WTC11 (cell line): ENCODE measurements at regions not wholly inside any gene's neighbourhood (a gene's known extent, or its start where the extent isn't known, plus 50 kb on each side); places are given as distances from the start of the nearest gene placed in this dataset.

Source experiments
- ATAC-seq: fragments of 200-7000 bp; cut with Tn5 transposase; 2 replicates; pipeline ENCODE4 v1.10.0; 2021; ENCODE audit warnings: mild to moderate bottlenecking, moderate library complexity
- CTCF ChIA-PET: fragments of 300-600 bp; sonication (Branson Sonifier 250); formaldehyde crosslinking; loops from one replicate; lab custom pipeline; 2021; ENCODE audit warnings: antibody characterized with exemption; lab: Charles Lee
- POLR2A ChIA-PET: fragments of 350-600 bp; sonication (Branson Sonifier 250); formaldehyde crosslinking; loops from one replicate; lab custom pipeline; 2021; ENCODE audit warnings: antibody characterized with exemption; lab: Charles Lee
- DNase-seq: peaks from one replicate; pipeline ENCODE4 v3.0.0; 2021; ENCODE audit warnings: low spot score
- H3K27ac Mint-ChIP-seq: 2 replicates; pipeline ENCODE4 v1.8.0; 2021; ENCODE audit warnings: mixed read lengths
- H3K27me3 Mint-ChIP-seq: 2 replicates; pipeline ENCODE4 v1.8.0; 2021; ENCODE audit warnings: low read depth, mild to moderate bottlenecking, moderate library complexity, mixed read lengths
- H3K36me3 Mint-ChIP-seq: 2 replicates; pipeline ENCODE4 v1.8.0; 2021; ENCODE audit warnings: mixed read lengths
- H3K4me1 Mint-ChIP-seq: 2 replicates; pipeline ENCODE4 v1.8.0; 2022; ENCODE audit warnings: mixed read lengths
- H3K4me3 Mint-ChIP-seq: 2 replicates; pipeline ENCODE4 v1.8.0; 2021; ENCODE audit warnings: mild to moderate bottlenecking, moderate library complexity, mixed read lengths
- H3K9me3 Mint-ChIP-seq: 2 replicates; pipeline ENCODE4 v1.8.0; 2021; ENCODE audit warnings: mixed read lengths
- CTCF ChIP-seq: fragments of 200-600 bp; IDR thresholded peaks from 2 replicates; pipeline ENCODE4 v1.8.0; 2022; ENCODE audit warnings: antibody characterized with exemption
- ELF4 ChIP-seq: sonication (generic); formaldehyde crosslinking; IDR thresholded peaks from 2 replicates; pipeline ENCODE4 v1.8.1; 2022; ENCODE audit warnings: low read depth, mild to moderate bottlenecking, moderate library complexity, missing genetic modification reagents
- GRHL2 ChIP-seq: fragments of 250-450 bp; sonication (Bioruptor Pico); IDR thresholded peaks from 2 replicates; pipeline ENCODE4 v1.8.0; 2022; ENCODE audit warnings: mild to moderate bottlenecking, moderate library complexity; ENCODE audit not compliant: insufficient replicate concordance, severe bottlenecking
- IRF2 ChIP-seq: sonication (generic); formaldehyde crosslinking; IDR thresholded peaks from 2 replicates; pipeline ENCODE4 v1.8.0; 2022; ENCODE audit warnings: low read depth, missing genetic modification reagents, borderline replicate concordance
- NR3C1 ChIP-seq: sonication (generic); formaldehyde crosslinking; conservative IDR thresholded peaks from 2 replicates; pipeline ENCODE4 v1.8.1; 2023; ENCODE audit warnings: low read depth, mild to moderate bottlenecking, missing genetic modification reagents
- SP1 ChIP-seq: sonication (generic); formaldehyde crosslinking; conservative IDR thresholded peaks from 2 replicates; pipeline ENCODE4 v1.8.1; 2022; ENCODE audit warnings: missing genetic modification reagents
- TEAD1 ChIP-seq: sonication (generic); formaldehyde crosslinking; IDR thresholded peaks from 2 replicates; pipeline ENCODE4 v1.8.0; 2022; ENCODE audit warnings: mild to moderate bottlenecking, missing genetic modification reagents
- ZNF121 ChIP-seq: sonication (generic); formaldehyde crosslinking; IDR thresholded peaks from 2 replicates; pipeline ENCODE4 v1.8.0; 2023; ENCODE audit warnings: missing genetic modification reagents
- ZNF138 ChIP-seq: sonication (generic); formaldehyde crosslinking; conservative IDR thresholded peaks from 2 replicates; pipeline ENCODE4 v1.8.1; 2022; ENCODE audit warnings: mild to moderate bottlenecking, moderate library complexity, missing genetic modification reagents
- ZNF232 ChIP-seq: sonication (generic); formaldehyde crosslinking; IDR thresholded peaks from 2 replicates; pipeline ENCODE4 v1.8.0; 2022; ENCODE audit warnings: mild to moderate bottlenecking, missing genetic modification reagents
- ZNF263 ChIP-seq: sonication (generic); formaldehyde crosslinking; IDR thresholded peaks from 2 replicates; pipeline ENCODE4 v1.8.1; 2022; ENCODE audit warnings: low read depth, mild to moderate bottlenecking, moderate library complexity, missing genetic modification reagents
- ZNF416 ChIP-seq: fragments of 250-450 bp; sonication (Bioruptor Pico); IDR thresholded peaks from 2 replicates; pipeline ENCODE4 v1.9.0; 2021; ENCODE audit warnings: mild to moderate bottlenecking, inconsistent platforms
- ZNF423 ChIP-seq: fragments of 250-450 bp; sonication (Bioruptor Pico); IDR thresholded peaks from 2 replicates; pipeline ENCODE4 v2.1.2; 2022; ENCODE audit warnings: mild to moderate bottlenecking, moderate library complexity
- ZNF512 ChIP-seq: sonication (generic); formaldehyde crosslinking; IDR thresholded peaks from 2 replicates; pipeline ENCODE4 v1.8.1; 2022; ENCODE audit warnings: missing genetic modification reagents, borderline replicate concordance
- ZSCAN18 ChIP-seq: fragments of 250-450 bp; sonication (Bioruptor Pico); IDR thresholded peaks from 2 replicates; pipeline ENCODE4 v2.1.2; 2022; ENCODE audit warnings: mild to moderate bottlenecking, moderate library complexity
- TF ChIP-seq, protein P1 (sequence below): sonication (generic); formaldehyde crosslinking; IDR thresholded peaks from 2 replicates; pipeline ENCODE4 v1.8.0; 2022; ENCODE audit warnings: missing genetic modification reagents
- TF ChIP-seq, protein P2 (sequence below): sonication (generic); formaldehyde crosslinking; conservative IDR thresholded peaks from 2 replicates; pipeline ENCODE4 v1.8.1; 2023; ENCODE audit warnings: mild to moderate bottlenecking, low read depth, missing genetic modification reagents, moderate library complexity
- TF ChIP-seq, protein P3 (sequence below): sonication (generic); formaldehyde crosslinking; IDR thresholded peaks from 2 replicates; pipeline ENCODE4 v1.8.1; 2022; ENCODE audit warnings: low read depth, missing genetic modification reagents, borderline replicate concordance

GRCh38 chr10:36053775-36054174 is 411.7 kb upstream of the FZD8 start:
- ATAC-seq (no peak), DNase-seq (no peak)
- ChIA-PET CTCF (interaction anchor here (0.7 kb wide), 1 partner anchor 22 kb away, joined by 3 read pairs; no protein-coding TSS in a partner anchor), POLR2A (no interaction called here)
- Mint-ChIP-seq H3K4me1 (peaks cover 6% of the 10 kb centered on the region), H3K27ac (no peak overlapping the region), H3K36me3 (no peaks in the 10 kb centered on the region), H3K4me3 (no peak overlapping the region), H3K27me3 (no peaks in the 10 kb centered on the region), H3K9me3 (peaks cover 12% of the 10 kb centered on the region)
- TF ChIP-seq ZNF121 (no peak), NR3C1 (no peak), ZNF232 (CRISPR knock-in tag) (no peak), CTCF (no peak), ZNF416 (CRISPR knock-in tag) (no peak), ZNF263 (CRISPR knock-in tag) (no peak)
- TF ChIP-seq, protein P1, sequence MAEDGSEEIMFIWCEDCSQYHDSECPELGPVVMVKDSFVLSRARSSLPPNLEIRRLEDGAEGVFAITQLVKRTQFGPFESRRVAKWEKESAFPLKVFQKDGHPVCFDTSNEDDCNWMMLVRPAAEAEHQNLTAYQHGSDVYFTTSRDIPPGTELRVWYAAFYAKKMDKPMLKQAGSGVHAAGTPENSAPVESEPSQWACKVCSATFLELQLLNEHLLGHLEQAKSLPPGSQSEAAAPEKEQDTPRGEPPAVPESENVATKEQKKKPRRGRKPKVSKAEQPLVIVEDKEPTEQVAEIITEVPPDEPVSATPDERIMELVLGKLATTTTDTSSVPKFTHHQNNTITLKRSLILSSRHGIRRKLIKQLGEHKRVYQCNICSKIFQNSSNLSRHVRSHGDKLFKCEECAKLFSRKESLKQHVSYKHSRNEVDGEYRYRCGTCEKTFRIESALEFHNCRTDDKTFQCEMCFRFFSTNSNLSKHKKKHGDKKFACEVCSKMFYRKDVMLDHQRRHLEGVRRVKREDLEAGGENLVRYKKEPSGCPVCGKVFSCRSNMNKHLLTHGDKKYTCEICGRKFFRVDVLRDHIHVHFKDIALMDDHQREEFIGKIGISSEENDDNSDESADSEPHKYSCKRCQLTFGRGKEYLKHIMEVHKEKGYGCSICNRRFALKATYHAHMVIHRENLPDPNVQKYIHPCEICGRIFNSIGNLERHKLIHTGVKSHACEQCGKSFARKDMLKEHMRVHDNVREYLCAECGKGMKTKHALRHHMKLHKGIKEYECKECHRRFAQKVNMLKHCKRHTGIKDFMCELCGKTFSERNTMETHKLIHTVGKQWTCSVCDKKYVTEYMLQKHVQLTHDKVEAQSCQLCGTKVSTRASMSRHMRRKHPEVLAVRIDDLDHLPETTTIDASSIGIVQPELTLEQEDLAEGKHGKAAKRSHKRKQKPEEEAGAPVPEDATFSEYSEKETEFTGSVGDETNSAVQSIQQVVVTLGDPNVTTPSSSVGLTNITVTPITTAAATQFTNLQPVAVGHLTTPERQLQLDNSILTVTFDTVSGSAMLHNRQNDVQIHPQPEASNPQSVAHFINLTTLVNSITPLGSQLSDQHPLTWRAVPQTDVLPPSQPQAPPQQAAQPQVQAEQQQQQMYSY = no peak

DNA sequence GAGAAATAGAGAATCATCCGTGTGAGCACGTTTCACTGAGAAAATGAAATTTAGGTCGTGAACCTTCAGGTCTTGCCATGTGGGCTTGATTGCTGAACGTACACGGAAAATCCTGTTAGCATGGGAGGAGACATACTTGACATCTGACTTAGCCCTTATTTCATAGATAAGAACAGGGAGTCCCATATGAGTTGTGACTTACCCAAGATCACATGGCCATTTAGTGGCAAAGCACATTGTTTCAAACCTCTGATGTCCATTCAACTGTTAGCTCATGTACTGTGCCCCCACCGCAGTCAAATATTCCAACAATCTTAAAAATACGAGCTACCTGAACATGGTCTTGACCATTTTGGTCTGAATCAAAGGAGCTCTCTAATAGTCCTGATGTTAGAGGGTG is 411.2 kb upstream of the FZD8 start:
- POLR2A ChIA-PET = no interaction called here
- Mint-ChIP-seq H3K36me3 (no peaks in the 10 kb centered on the region), H3K4me1 (peaks cover 6% of the 10 kb centered on the region), H3K4me3 (no peak overlapping the region), H3K9me3 (peaks cover 12% of the 10 kb centered on the region), H3K27me3 (no peaks in the 10 kb centered on the region), H3K27ac (no peak overlapping the region)
- DNase-seq (no peak), ATAC-seq (no peak)
- CTCF ChIA-PET = no interaction called here
- TF ChIP-seq ZNF512 (CRISPR knock-in tag) (no peak), ZSCAN18 (CRISPR knock-in tag) (no peak), IRF2 (no peak), GRHL2 (no peak), SP1 (CRISPR knock-in tag) (no peak), ZNF138 (no peak), TEAD1 (CRISPR knock-in tag) (no peak), ELF4 (CRISPR knock-in tag) (no peak), ZNF263 (CRISPR knock-in tag) (no peak), ZNF121 (no peak), ZNF423 (no peak)
- TF ChIP-seq, protein P1 = no peak
- TF ChIP-seq, protein P2, sequence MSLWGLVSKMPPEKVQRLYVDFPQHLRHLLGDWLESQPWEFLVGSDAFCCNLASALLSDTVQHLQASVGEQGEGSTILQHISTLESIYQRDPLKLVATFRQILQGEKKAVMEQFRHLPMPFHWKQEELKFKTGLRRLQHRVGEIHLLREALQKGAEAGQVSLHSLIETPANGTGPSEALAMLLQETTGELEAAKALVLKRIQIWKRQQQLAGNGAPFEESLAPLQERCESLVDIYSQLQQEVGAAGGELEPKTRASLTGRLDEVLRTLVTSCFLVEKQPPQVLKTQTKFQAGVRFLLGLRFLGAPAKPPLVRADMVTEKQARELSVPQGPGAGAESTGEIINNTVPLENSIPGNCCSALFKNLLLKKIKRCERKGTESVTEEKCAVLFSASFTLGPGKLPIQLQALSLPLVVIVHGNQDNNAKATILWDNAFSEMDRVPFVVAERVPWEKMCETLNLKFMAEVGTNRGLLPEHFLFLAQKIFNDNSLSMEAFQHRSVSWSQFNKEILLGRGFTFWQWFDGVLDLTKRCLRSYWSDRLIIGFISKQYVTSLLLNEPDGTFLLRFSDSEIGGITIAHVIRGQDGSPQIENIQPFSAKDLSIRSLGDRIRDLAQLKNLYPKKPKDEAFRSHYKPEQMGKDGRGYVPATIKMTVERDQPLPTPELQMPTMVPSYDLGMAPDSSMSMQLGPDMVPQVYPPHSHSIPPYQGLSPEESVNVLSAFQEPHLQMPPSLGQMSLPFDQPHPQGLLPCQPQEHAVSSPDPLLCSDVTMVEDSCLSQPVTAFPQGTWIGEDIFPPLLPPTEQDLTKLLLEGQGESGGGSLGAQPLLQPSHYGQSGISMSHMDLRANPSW = no peak
- TF ChIP-seq, protein P3, sequence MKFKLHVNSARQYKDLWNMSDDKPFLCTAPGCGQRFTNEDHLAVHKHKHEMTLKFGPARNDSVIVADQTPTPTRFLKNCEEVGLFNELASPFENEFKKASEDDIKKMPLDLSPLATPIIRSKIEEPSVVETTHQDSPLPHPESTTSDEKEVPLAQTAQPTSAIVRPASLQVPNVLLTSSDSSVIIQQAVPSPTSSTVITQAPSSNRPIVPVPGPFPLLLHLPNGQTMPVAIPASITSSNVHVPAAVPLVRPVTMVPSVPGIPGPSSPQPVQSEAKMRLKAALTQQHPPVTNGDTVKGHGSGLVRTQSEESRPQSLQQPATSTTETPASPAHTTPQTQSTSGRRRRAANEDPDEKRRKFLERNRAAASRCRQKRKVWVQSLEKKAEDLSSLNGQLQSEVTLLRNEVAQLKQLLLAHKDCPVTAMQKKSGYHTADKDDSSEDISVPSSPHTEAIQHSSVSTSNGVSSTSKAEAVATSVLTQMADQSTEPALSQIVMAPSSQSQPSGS (CRISPR knock-in tag) = no peak
